Activated gamma-delta T cell treated with anti-CD3 and anti-CD28 coated beads, Interleukin-2, amount 50 U/mL, for 16 hours (primary cell): ENCODE measurements at regions not wholly inside any gene's neighbourhood (a gene's known extent, or its start where the extent isn't known, plus 50 kb on each side); places are given as distances from the start of the nearest gene placed in this dataset.
"Not testable (repeated sequence)": the region's sequence is repeated elsewhere in the genome, so short reads cannot be mapped to it uniquely, and the experiment has no call there.

Experiments
- DNase-seq: peaks from one replicate; pipeline ENCODE4 v3.0.0-alpha.2; 2020; ENCODE audit warnings: low read depth

- DNase-seq, result no peak
Observed at GRCh38 chr2:2797797-2798196, 466.7 kb upstream of the MYT1L start.

GRCh38 chr2:2796207-2796606, 465.1 kb upstream of the MYT1L start:
- DNase-seq, result no peak

GRCh38 chr2:2795438-2796091, 464.5 kb upstream of the MYT1L start:
- DNase-seq, result no peak

GRCh38 chr2:2793925-2794560, 463.0 kb upstream of the MYT1L start:
- no peak for DNase-seq

DNA sequence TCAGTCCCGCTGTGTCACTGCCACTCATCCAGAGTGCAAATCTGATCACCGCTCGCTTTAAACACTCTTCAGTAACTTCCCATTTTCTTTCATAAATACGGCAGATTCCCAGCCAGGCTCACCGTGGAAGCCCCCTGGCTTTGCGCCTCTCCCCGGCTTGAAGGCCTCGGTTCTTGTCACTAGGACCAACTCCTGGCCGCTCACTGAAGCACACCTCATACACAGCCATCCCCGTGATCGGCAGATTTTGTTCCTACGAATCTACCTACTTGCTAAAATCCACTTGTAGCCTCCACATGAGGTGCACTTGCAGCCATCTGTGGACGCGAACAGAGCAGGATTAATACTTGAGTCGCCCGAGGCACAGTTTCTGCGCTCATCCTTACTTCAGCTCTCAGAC, 462.4 kb upstream of the MYT1L start:
- DNase-seq, result no peak

DNA sequence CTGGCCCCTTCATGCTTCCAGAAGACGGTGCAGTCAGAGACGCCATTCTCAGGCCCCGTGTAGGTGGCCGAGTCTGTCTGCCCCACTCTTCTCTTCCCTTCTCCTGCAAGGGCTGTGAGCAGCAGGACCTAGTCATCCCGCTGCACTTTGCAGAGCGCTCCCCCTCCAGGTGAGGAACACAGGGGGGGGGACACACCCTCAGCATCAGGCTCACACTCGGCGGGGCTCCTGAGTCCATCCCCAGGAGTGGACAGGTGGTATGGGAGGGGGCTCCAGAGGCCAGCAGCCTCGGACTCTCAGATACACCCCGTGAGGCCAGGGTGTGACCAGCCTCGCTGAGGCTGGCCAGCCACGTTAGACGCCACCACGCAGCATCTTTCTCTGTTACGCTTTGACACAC, 460.5 kb upstream of the MYT1L start:
- no peak for DNase-seq

- no peak for DNase-seq
Observed at GRCh38 chr2:2791031-2791430, 460.0 kb upstream of the MYT1L start.

DNA sequence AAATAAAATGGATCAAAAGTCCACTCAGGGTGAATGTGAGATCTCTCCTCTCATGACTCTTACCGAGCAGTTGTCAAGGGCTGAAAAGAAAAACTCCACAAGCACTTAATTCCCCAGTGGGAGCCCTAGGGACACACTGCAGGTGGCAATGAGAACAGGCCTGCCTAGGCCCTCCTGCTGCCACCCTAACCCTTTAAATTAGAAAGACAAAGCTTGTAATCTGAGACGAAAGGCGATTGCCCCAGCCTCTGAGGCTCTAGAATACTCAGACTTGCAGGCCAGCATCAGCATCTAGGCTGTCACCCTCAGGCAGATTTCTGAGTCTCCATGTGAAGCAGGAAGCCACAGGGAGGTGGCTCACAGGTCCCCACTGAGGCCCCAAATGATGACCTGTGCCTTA, 457.0 kb upstream of the MYT1L start:
- no peak for DNase-seq

DNA sequence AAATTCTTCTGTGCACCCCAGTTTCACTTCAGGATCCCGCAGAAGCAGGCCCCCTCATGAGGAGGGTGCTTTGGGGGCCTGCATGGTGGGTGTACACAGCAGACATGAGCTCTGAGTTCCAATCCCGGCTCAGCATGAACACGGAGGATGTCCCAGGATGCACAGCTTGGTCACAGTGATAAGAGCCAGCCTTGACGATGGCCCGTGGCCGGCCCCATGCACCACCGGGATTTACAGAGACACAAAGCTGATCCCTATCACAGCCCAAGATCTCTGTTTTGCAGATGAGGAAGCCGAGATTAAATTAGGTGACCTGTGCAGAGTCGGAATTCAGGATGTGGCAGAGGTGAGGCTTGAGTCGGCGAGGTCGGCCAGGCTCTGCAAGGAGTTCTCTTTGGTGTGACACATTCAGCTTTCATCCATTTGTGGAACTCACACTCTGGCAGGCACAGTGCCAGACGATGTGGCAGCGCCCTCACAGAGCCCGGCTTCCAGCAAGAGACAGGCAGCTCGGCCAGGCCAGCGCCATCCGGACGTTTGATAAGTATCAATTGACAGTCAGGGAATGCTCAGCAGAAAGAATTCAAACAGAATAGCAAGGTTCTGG, 456.3 kb upstream of the MYT1L start:
- DNase-seq, result no peak

- no peak for DNase-seq
Observed at GRCh38 chr2:2782007-2782406, 450.9 kb upstream of the MYT1L start.

DNA sequence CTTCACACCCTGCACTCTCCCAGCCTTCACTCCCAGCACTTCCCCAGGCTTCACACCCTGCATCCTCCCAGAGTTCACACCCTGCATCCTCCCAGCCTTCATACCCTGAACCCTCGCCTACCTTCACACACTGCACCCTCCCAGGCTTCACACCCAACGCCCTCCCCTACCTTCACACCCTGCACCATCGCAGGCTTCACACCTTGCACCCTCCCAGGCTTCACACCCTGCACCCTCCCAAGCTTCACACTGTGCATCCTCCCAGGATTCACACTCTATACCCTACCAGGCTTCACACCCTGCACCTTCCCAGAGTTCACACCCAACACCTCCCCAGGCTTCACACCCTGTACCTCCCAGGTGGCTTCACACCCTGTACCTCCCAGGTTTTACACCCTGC, 448.7 kb upstream of the MYT1L start:
- no peak for DNase-seq

DNA sequence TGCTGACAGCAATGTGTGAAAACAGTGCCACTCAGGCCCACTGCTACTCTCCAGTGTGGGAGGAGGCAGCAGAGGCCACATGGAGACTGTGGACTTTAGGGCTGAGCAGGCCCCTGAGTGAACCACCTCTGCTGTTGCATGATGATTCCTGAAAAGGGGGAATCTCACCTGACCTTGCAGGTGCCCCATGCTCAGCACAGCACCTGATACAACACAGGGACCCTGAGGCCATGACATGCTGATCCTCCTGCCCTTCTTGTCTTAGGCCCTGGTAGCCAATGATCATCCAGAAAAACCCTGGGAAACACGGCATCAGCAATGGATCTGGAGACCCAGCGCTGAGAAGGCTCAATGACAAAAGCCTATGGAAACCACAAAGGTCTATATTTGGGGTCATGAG, 446.8 kb upstream of the MYT1L start:
- DNase-seq, result no peak

DNA sequence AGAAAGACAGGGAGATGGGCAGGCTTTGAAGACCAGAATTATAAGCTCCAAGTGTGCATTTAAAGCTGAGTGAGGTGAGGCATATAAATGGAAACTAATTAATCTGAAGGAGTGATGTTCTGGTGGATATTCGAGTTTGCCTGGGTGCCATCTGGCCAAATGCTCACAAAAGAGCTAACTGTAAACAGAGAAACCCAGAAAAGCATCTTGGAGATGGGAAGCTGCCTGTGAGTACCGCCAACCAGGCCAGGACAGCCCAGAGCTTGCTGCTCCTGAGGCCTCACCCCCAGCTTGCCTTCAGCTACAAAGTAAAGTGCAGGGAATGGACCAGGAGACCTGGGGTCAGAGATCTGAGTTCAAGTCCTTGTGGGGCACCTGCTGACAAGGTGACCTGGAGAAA, 446.1 kb upstream of the MYT1L start:
- no peak for DNase-seq

- DNase-seq, result no peak
Observed at GRCh38 chr2:2775018-2775417, 443.9 kb upstream of the MYT1L start.

DNA sequence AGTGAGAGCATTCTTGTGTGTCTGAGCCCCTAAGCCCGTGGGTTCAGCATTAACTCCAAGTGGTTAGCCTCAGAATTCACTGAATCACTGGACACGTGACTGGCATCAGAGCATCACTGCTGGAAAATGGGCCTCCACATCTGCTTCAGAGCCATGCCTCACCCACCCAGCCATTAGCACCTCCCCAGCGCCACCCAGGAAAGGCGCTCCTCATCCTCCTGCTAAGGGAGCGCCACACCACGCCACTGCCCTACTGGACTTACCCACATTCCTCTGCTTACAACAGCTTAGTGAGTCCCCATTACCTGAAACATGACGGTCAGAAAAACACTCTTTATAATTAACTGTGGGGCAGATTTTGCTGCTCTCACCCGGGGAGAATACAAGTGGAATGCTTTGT, 442.6 kb upstream of the MYT1L start:
- no peak for DNase-seq

GRCh38 chr2:2773080-2773479, 442.0 kb upstream of the MYT1L start:
- DNase-seq, result not testable (repeated sequence)

DNA sequence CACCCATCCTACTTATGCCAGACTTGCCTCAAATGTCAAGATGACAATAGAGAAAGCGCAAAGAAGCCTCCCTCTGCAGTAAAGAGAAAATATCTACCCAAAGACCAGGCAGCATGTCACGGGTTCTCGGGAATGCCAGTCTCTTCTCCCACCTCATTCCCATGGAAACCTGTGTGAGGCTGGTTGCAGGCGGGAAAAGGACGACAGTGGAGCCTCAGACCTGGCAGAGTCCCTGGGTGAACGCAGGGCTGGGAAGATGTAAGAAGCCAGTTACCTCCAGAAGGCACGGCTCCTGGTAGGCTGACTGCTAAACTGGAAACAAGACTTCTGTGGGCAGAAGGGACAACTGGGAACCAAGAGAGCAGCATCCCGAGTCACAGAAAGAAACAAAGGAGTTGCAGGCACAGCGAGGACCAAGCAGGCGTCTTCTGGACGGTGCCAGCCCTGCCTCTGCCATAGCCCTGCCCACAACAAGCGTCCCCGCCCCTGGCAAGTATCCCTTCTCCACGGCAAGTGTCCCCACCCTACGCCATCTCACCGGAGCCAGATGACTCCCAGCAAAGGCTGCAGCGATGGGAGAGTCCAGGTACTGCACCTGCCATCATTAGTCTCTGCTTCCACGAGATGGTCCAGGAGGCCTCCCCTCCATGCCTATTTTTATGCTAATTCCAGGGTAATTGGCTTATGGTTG, 440.8 kb upstream of the MYT1L start:
- no peak for DNase-seq

DNA sequence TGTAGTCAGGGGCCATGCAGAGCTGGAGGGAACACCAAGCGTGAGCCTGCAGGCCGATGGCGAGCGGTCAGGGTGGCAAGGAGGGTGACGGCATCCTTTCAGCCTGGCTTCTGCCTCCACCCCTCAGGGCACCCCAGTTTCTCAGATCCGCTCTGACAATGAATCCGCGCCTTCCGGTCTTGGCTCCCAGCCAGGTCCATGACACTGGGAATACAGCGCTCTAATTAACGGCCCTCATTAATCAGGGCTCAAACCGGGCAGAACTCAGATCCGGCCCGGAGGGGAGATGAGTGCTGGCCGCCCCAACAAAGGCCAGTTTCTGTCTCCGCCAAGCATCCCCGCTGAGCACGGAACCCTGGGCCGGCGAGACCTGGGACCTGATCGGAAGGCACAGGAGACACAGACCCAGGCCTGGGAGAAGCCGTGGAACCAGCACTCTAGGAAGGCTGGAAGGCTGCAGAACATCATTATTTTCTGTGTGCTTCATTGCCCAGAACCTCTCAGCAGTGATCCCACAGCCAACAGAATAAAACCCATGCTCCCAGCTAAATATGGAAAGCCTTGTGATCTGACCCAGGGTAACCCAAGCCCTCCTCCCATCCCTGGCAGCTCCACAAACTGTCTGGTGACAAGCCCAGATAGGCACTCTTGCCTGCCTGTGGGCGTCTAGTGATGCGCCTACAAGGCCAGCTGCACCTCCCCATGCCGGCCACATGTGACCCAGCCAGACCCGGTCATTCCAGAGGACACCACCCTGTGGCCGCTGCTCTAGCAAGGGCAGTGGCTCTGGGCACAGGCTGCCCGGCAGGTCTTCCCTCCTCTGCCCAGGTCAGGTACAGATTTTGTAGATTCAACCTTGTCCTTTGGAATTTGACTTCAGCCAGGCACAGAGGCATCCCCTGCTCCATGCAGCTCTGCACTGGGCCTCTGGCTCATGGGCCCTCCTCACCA, 438.7 kb upstream of the MYT1L start:
- DNase-seq, result no peak

DNA sequence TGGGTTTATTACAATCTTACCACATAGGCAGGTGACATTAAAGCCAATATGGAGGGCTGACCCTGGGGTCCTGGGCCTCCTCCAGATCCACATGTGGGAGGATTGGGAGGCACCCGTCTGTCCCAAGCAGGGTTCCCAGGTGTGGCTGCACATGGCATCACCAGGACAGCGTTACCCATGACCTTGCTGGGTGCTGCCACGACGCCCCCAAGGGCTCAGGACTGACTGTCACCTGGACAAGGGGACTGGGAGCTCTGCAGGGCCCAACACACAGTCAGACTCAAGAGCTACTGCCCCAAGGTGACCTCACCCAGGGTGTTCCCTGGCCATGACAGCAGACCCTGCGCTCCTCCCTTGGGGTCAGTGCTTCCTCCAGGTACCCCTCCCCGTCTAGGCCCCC, 437.4 kb upstream of the MYT1L start:
- DNase-seq, result no peak

DNA sequence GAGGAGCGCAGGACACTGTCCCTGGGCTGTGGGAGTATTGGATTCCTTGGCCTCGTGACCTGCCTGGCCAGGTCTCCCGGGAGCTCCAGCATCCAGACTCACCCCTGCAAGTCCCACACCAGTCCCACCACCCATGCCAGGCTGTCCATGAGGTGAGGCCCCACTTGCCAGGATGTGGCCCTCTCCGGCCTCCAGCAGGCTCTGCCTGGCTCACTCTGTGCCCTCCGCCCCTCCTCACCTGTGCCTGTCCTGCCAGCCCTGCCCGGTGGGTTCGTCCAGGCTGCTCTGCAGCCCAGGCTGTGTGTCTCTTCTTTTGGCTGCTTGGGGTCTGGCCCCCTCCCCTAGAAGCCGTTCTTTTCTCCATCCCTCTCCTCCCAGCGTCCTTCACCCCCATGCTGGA, 436.8 kb upstream of the MYT1L start:
- DNase-seq, result no peak

DNA sequence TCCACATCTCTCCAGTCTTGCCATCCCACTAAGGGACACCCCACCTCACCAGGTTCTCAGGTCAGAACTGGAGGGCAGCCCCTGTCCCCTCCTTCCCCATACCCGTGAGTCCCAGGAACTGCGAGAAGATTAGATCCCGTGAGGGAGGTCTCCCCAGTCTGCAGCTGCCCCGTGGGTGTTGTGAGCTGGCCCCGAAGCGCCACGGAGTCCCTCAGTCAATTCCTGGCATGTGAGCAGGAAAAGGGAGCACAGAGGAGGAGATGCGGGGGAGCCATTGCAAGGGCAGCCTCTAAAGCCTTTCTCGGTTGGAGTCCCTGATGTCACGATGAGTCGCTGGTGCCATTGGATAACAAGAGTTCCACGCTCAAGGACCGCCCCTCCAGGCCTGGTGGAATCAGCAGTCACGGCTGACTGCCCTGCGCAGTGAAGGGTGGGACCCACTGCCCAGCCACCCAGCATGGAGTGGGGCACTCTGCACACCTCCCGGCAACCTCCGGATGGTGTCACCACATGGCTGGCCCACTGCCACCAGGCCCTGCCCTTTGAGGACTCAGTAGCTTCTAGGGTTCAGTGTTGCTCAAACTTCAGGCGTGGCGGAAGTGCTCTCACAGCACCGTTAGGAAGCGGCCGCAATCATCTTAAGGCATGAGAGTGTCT, 434.9 kb upstream of the MYT1L start:
- DNase-seq, result no peak
